Dendritic cell treated with granulocyte-macrophage colony-stimulating factor and Interleukin-4, amounts not matched to agents 40 ng/mL and 50 ng/mL, for 4 days (primary cell): ENCODE measurements at regions not wholly inside any gene's neighbourhood (a gene's known extent, or its start where the extent isn't known, plus 50 kb on each side); places are given as distances from the start of the nearest gene placed in this dataset.

Experiments
- H3K27ac Mint-ChIP-seq: one replicate; pipeline ENCODE4 v1.8.0; 2022; ENCODE audit warnings: mild to moderate bottlenecking, mixed read lengths
- H3K27me3 Mint-ChIP-seq: one replicate; pipeline ENCODE4 v1.8.0; 2022; ENCODE audit warnings: mild to moderate bottlenecking, mixed read lengths
- H3K36me3 Mint-ChIP-seq: one replicate; pipeline ENCODE4 v1.8.0; 2022; ENCODE audit warnings: low read depth, mixed read lengths
- H3K4me1 Mint-ChIP-seq: one replicate; pipeline ENCODE4 v1.8.0; 2022; ENCODE audit warnings: low read depth, mixed read lengths
- H3K4me3 Mint-ChIP-seq: one replicate; pipeline ENCODE4 v1.8.0; 2022; ENCODE audit warnings: mild to moderate bottlenecking, moderate library complexity, mixed read lengths
- H3K9me3 Mint-ChIP-seq: one replicate; pipeline ENCODE4 v1.8.0; 2022; ENCODE audit warnings: mixed read lengths
- intact Hi-C: fragments of 100-400 bp; cut with micrococcal nuclease; formaldehyde crosslinking; loops from one replicate; pipeline ENCODE4 v1.15.0; 2022

- intact Hi-C loops, result no loop called here
- Mint-ChIP-seq H3K9me3 (peaks cover 30% of the 10 kb centered on the region), H3K27ac (no peak overlapping the region), H3K4me3 (no peak overlapping the region), H3K27me3 (no peaks in the 10 kb centered on the region), H3K4me1 (no peaks in the 10 kb centered on the region), H3K36me3 (no peaks in the 10 kb centered on the region)
Measured at GRCh38 chr13:84543962-84544361, 661.7 kb upstream of the SLITRK1 start.

DNA sequence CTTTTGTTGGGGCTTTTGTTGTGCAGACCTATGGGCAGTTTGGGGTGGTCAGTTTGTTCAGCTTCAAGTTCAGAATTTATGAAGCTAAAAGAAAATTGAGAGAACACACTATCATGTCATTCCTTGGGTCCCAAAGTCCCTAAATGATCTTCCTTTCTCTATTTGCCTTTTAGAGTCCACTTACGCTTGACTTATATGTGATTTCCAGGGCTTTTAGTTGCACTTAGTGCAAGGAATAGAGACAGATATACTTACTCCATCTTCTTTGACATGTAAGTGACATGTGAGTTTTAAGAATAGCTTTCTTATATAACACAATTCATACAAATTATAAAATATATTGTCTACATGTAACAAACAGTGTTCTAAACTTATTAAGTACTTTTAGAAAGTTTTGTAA, 660.1 kb upstream of the SLITRK1 start:
- intact Hi-C loops, result no loop called here
- H3K4me3 Mint-ChIP-seq, result no peak overlapping the region
- no peak overlapping the region for H3K27ac Mint-ChIP-seq
- H3K27me3 Mint-ChIP-seq, result no peaks in the 10 kb centered on the region
- no peaks in the 10 kb centered on the region for H3K4me1 Mint-ChIP-seq
- peaks cover 30% of the 10 kb centered on the region for H3K9me3 Mint-ChIP-seq
- H3K36me3 Mint-ChIP-seq, result no peaks in the 10 kb centered on the region

DNA sequence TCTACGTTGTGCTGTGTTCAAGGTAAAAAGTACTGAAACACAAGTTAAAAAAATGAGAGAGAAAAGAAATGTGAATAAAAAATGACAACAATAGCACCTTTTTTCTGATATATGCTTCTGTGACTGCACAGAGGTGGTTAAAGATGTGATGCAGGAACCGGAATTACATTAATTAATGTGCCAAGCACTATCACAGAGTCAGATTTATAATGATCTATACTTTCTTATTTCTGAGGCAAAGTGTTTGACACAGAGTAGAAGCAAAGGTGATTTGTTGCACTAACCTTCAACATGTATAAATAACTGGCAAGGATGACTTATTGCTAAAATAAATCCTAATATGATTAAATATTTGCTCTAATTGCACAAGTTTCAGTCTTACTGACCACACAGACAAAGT, 654.6 kb upstream of the SLITRK1 start:
- peaks cover 18% of the 10 kb centered on the region for H3K9me3 Mint-ChIP-seq
- H3K36me3 Mint-ChIP-seq, result no peaks in the 10 kb centered on the region
- intact Hi-C loops, result no loop called here
- H3K4me1 Mint-ChIP-seq, result no peaks in the 10 kb centered on the region
- no peaks in the 10 kb centered on the region for H3K27me3 Mint-ChIP-seq
- H3K27ac Mint-ChIP-seq, result no peak overlapping the region
- no peak overlapping the region for H3K4me3 Mint-ChIP-seq

DNA sequence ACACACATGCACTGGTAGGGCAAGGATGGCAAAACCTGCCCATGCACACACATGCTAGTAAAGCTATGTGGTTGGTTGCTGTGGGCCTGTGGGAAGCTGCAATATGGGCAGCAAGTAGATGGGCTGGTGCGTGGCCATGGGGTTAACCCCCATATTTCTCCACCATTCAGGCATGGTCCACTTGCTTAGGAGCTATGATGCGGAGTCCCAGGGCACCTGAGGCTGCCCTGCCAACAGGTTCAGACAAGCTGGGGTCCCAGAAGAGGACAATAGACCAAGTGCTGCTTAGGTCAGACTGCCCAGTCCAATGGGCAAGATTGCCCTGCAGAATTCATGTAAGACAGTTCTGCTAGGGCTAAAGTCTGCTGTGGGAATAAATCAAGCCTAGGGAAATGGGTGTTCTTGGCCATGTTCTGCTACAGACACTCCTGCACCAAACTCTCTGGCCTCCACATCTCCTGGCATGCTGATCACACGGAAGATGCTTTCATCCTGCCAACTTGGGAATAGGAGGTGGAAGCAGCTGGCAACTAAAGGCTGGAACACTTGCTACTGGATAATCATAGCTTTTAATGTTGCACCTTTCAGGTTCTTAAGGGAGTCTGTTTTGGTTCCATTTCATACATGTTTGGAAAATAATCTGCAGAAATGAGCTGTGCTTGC, 646.3 kb upstream of the SLITRK1 start:
- Mint-ChIP-seq H3K9me3 (peaks cover 11% of the 10 kb centered on the region), H3K27me3 (no peaks in the 10 kb centered on the region), H3K27ac (no peak overlapping the region), H3K4me3 (no peak overlapping the region), H3K36me3 (no peaks in the 10 kb centered on the region), H3K4me1 (no peaks in the 10 kb centered on the region)
- intact Hi-C loops, result no loop called here

- Mint-ChIP-seq H3K36me3 (no peaks in the 10 kb centered on the region), H3K27ac (no peak overlapping the region), H3K9me3 (peaks cover 11% of the 10 kb centered on the region), H3K4me3 (no peak overlapping the region), H3K4me1 (no peaks in the 10 kb centered on the region), H3K27me3 (no peaks in the 10 kb centered on the region)
- intact Hi-C loops, result no loop called here
Measured at GRCh38 chr13:84525865-84526264, 643.6 kb upstream of the SLITRK1 start.

GRCh38 chr13:84524586-84524985, 642.3 kb upstream of the SLITRK1 start:
- H3K36me3 Mint-ChIP-seq, result no peaks in the 10 kb centered on the region
- no peak overlapping the region for H3K4me3 Mint-ChIP-seq
- H3K27me3 Mint-ChIP-seq, result no peaks in the 10 kb centered on the region
- H3K27ac Mint-ChIP-seq, result no peak overlapping the region
- H3K9me3 Mint-ChIP-seq, result peaks cover 11% of the 10 kb centered on the region
- intact Hi-C loops, result no loop called here
- no peaks in the 10 kb centered on the region for H3K4me1 Mint-ChIP-seq

DNA sequence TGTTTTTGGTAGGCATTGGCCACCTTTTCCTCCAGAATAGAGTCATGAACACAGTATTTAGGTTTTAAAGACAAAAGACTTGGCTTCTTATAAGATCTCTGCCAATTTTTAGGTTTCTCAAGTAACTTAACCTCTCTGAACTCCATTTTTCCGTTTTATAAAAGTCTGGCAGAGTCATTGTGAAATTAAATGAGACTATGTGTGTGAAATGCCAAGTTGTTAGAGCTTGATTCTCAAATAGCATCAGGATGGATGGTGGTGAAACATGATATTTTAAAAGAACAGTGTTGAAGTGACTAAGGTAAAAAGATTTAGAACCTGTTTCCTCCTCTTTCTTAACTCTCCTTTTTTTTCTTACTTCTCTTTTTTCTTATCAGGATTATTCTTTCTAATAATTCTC, 617.7 kb upstream of the SLITRK1 start:
- Mint-ChIP-seq H3K27me3 (no peaks in the 10 kb centered on the region), H3K36me3 (no peaks in the 10 kb centered on the region), H3K27ac (no peak overlapping the region), H3K9me3 (peaks cover 15% of the 10 kb centered on the region), H3K4me3 (no peak overlapping the region), H3K4me1 (no peaks in the 10 kb centered on the region)
- intact Hi-C loops, result no loop called here

DNA sequence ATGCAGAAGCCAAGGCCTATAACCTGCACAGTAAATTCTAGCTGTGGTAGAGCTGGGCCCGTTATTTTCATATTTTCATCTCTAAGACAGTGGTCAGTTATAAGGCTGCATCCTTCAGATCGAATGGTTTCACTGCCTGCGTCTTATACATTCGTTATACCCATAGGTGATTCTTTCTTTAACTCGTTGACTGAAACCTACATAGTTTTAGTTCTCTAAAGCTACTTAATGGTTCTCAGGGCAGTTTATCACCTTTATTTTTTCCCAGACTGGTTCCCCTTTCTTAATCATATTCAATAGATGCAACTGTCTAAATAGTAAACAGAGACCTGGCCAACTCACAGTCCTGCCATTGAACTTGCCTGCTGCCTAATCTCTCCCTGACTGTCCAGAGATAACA, 615.3 kb upstream of the SLITRK1 start:
- Mint-ChIP-seq H3K4me3 (no peak overlapping the region), H3K36me3 (no peaks in the 10 kb centered on the region), H3K27me3 (no peaks in the 10 kb centered on the region), H3K9me3 (peaks cover 15% of the 10 kb centered on the region), H3K4me1 (no peaks in the 10 kb centered on the region), H3K27ac (no peak overlapping the region)
- intact Hi-C loops, result no loop called here

DNA sequence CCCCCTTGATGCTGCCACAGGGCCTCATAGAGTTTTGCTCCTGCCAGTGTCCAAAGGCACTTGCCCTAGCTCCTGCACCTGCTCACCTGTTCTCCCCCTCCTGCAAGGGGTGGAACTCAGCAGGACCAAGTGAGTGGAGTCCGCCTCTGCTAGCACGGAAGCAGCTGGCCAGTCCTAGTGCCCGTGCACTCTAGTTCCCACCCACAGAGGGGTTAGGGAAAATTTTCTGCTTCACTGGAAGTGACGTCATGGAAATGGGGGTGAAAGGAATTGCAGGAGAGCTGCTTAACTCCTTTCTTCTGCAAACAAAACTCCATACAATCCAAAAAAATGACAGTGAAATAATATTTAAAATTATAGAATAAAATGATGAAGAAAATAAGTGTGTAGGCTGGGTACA, 609.7 kb upstream of the SLITRK1 start:
- Mint-ChIP-seq H3K27me3 (no peaks in the 10 kb centered on the region), H3K4me1 (no peaks in the 10 kb centered on the region), H3K36me3 (no peaks in the 10 kb centered on the region), H3K27ac (no peak overlapping the region), H3K4me3 (no peak overlapping the region), H3K9me3 (peaks cover 30% of the 10 kb centered on the region)
- intact Hi-C loops, result no loop called here

GRCh38 chr13:84487752-84488151, 605.5 kb upstream of the SLITRK1 start:
- Mint-ChIP-seq H3K9me3 (peaks cover 21% of the 10 kb centered on the region), H3K27me3 (no peaks in the 10 kb centered on the region)

DNA sequence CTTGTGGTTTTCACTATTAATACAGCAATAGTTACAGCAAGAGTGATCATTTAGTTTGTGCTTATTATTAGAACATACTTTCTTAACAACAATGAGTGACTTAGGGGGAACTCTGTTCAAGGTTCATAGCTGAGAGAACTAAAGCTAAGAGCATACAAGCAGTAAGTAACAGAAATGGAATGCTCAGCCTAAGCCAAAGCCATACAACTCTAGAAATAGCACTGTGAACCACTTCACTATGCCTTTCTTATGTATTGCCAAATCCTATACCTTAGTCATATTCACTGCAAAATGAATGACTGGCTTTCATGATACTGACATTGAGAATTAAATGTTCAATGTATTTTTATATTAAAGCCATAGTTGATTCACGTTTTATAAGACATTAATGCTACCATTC, 599.7 kb upstream of the SLITRK1 start:
- Mint-ChIP-seq H3K36me3 (no peaks in the 10 kb centered on the region), H3K27me3 (no peaks in the 10 kb centered on the region), H3K9me3 (peaks cover 8% of the 10 kb centered on the region), H3K4me1 (no peaks in the 10 kb centered on the region), H3K27ac (no peak overlapping the region), H3K4me3 (no peak overlapping the region)
- intact Hi-C loops, result no loop called here

More at GRCh38 chr13:84487752-84488151, 605.5 kb upstream of the SLITRK1 start:
- Mint-ChIP-seq H3K27ac (no peak overlapping the region), H3K4me3 (no peak overlapping the region), H3K4me1 (no peaks in the 10 kb centered on the region), H3K36me3 (no peaks in the 10 kb centered on the region)
- intact Hi-C loops, result no loop called here

DNA sequence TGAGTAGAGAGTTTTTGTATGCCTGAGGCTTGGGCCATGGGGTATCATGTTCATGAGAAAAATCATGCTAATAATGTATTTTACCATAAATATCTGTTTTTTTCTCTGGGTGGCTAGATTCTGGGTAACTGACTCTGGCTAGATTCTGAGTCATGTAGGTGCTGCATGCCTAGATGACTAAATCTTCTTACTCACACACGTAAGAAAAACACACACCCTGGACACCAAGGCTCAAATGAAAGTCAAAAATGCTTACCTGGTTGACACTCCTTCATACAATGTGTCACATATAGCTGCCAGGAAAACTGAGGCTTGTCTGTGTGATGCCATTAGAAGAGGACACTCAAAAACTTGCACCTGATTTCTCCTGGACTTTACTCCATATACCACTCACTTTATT, 597.4 kb upstream of the SLITRK1 start:
- H3K4me1 Mint-ChIP-seq, result no peaks in the 10 kb centered on the region
- intact Hi-C loops, result no loop called here
- H3K27ac Mint-ChIP-seq, result no peak overlapping the region
- peaks cover 28% of the 10 kb centered on the region for H3K9me3 Mint-ChIP-seq
- no peak overlapping the region for H3K4me3 Mint-ChIP-seq
- H3K27me3 Mint-ChIP-seq, result no peaks in the 10 kb centered on the region
- no peaks in the 10 kb centered on the region for H3K36me3 Mint-ChIP-seq

GRCh38 chr13:84470528-84470927, 588.3 kb upstream of the SLITRK1 start:
- H3K27ac Mint-ChIP-seq, result no peak overlapping the region
- no peaks in the 10 kb centered on the region for H3K4me1 Mint-ChIP-seq
- peaks cover 17% of the 10 kb centered on the region for H3K9me3 Mint-ChIP-seq
- no peak overlapping the region for H3K4me3 Mint-ChIP-seq
- H3K36me3 Mint-ChIP-seq, result no peaks in the 10 kb centered on the region
- intact Hi-C loops, result no loop called here
- no peaks in the 10 kb centered on the region for H3K27me3 Mint-ChIP-seq

GRCh38 chr13:84466461-84466860, 584.2 kb upstream of the SLITRK1 start:
- H3K9me3 Mint-ChIP-seq, result peaks cover 22% of the 10 kb centered on the region
- H3K36me3 Mint-ChIP-seq, result no peaks in the 10 kb centered on the region
- no peaks in the 10 kb centered on the region for H3K4me1 Mint-ChIP-seq
- H3K27ac Mint-ChIP-seq, result no peak overlapping the region
- no peaks in the 10 kb centered on the region for H3K27me3 Mint-ChIP-seq
- H3K4me3 Mint-ChIP-seq, result no peak overlapping the region
- intact Hi-C loops, result no loop called here

- intact Hi-C loops, result no loop called here
- Mint-ChIP-seq H3K9me3 (peaks cover 32% of the 10 kb centered on the region), H3K36me3 (no peaks in the 10 kb centered on the region), H3K4me3 (no peak overlapping the region), H3K4me1 (no peaks in the 10 kb centered on the region), H3K27ac (no peak overlapping the region), H3K27me3 (no peaks in the 10 kb centered on the region)
Measured at GRCh38 chr13:84460989-84461388, 578.7 kb upstream of the SLITRK1 start.
